HCT116 (cell line): ENCODE measurements at regions not wholly inside any gene's neighbourhood (a gene's known extent, or its start where the extent isn't known, plus 50 kb on each side); places are given as distances from the start of the nearest gene placed in this dataset.

Experiments
- CTCF ChIP-seq, 3 experiments: fragments of 200-600 bp in 1 of 3; sonication (generic) in 1 of 3; IDR thresholded peaks in 2 of 3; conservative IDR thresholded peaks in 1 of 3; 2 replicates each; pipeline ENCODE4 v1.5.1; 2012 to 2017; ENCODE audit warnings: low read depth in 2 of 3, low read length in 2 of 3, antibody characterized with exemption in 1 of 3, borderline replicate concordance in 1 of 3, control low read depth in 1 of 3, mild to moderate bottlenecking in 1 of 3, mixed read lengths in 1 of 3, mixed run types in 1 of 3, moderate library complexity in 1 of 3; ENCODE audit not compliant: insufficient read depth in 1 of 3
- TCF7L2 ChIP-seq: IDR thresholded peaks from 2 replicates; pipeline ENCODE4 v1.7.0; 2011; ENCODE audit warnings: borderline replicate concordance, inconsistent platforms; ENCODE audit not compliant: insufficient read depth, insufficient read length; ENCODE audit errors: extremely low read depth

GRCh38 chr2:215606219-215606618, 170.4 kb upstream of the FN1 start:
- TF ChIP-seq TCF7L2 (no peak), CTCF (IDR thresholded peaks at IDR 0.05 in 2 of 3, conservative IDR thresholded peaks at IDR 0.05 in 1 of 3; ENCODE audit: borderline replicate concordance in 1 of 3, insufficient read depth in 1 of 3, low read depth in 2 of 3, low read length in 2 of 3) (no peak)
